CD4-positive, alpha-beta memory T cell (primary cell): ENCODE measurements at regions not wholly inside any gene's neighbourhood (a gene's known extent, or its start where the extent isn't known, plus 50 kb on each side); places are given as distances from the start of the nearest gene placed in this dataset.
A peak's percentile ranks its signal among the peaks of the same experiment; 100 is the strongest.
"Not testable (repeated sequence)": the region's sequence is repeated elsewhere in the genome, so short reads cannot be mapped to it uniquely, and the experiment has no call there.

ENCODE experiments used
- CTCF ChIA-PET: fragments of 350-600 bp; sonication (Branson Sonifier 250); formaldehyde crosslinking; loops from one replicate; lab custom pipeline; 2021; ENCODE audit warnings: inconsistent platforms; ENCODE audit not compliant: partially characterized antibody; lab: Charles Lee
- POLR2A ChIA-PET: fragments of 350-600 bp; sonication (Branson Sonifier 250); formaldehyde crosslinking; loops from one replicate; lab custom pipeline; 2021; ENCODE audit not compliant: partially characterized antibody; lab: Charles Lee
- DNase-seq, 5 donors: peaks; one replicate each; pipeline versions ENCODE4 v3.0.0 to v3.0.0-alpha.2; 2020 to 2022; ENCODE audit warnings: mixed read lengths in 1 of 5
- H3K27ac ChIP-seq: one replicate; pipeline ENCODE4 v1.7.0; 2013; ENCODE audit warnings: low read depth, low read length
- H3K27me3 ChIP-seq: 2 replicates; pipeline ENCODE4 v1.7.0; 2013; ENCODE audit warnings: mild to moderate bottlenecking, low read length, moderate library complexity; ENCODE audit not compliant: insufficient read depth
- H3K36me3 ChIP-seq: 2 replicates; pipeline ENCODE4 v1.7.0; 2013; ENCODE audit warnings: mild to moderate bottlenecking, low read length, moderate library complexity; ENCODE audit not compliant: insufficient read depth
- H3K4me1 ChIP-seq: 2 replicates; pipeline ENCODE4 v1.7.0; 2013; ENCODE audit warnings: mild to moderate bottlenecking, low read length, moderate library complexity; ENCODE audit not compliant: insufficient read depth
- H3K4me3 ChIP-seq, 2 donors: one replicate each; pipeline ENCODE4 v1.7.0; 2013; ENCODE audit warnings: low read length in 2 of 2, mild to moderate bottlenecking in 1 of 2
- H3K9me3 ChIP-seq, 2 donors: one replicate each; pipeline ENCODE4 v1.7.0; 2013; ENCODE audit warnings: low read length in 2 of 2, control low read depth in 1 of 2; ENCODE audit not compliant: control insufficient read depth in 1 of 2
- H3K27ac Mint-ChIP-seq, 7 donors: one replicate each; pipeline ENCODE4 v1.8.0; 2020 to 2021; ENCODE audit warnings: mixed read lengths in 7 of 7, mild to moderate bottlenecking in 6 of 7, inconsistent platforms in 3 of 7, moderate library complexity in 3 of 7
- H3K27me3 Mint-ChIP-seq, 2 donors: one replicate each; pipeline ENCODE4 v1.8.0; 2020 to 2021; ENCODE audit warnings: mixed read lengths in 2 of 2
- H3K36me3 Mint-ChIP-seq, 2 donors: one replicate each; pipeline ENCODE4 v1.8.0; 2020 to 2021; ENCODE audit warnings: mixed read lengths in 2 of 2, inconsistent platforms in 1 of 2, mild to moderate bottlenecking in 1 of 2
- H3K4me1 Mint-ChIP-seq, 4 donors: one replicate each; pipeline ENCODE4 v1.8.0; 2020 to 2021; ENCODE audit warnings: mixed read lengths in 4 of 4, mild to moderate bottlenecking in 1 of 4
- H3K4me3 Mint-ChIP-seq, 8 donors: one replicate each; pipeline ENCODE4 v1.8.0; 2020 to 2021; ENCODE audit warnings: mixed read lengths in 8 of 8, mild to moderate bottlenecking in 7 of 8, moderate library complexity in 6 of 8, inconsistent platforms in 3 of 8
- H3K9me3 Mint-ChIP-seq, 8 donors: one replicate each; pipeline ENCODE4 v1.8.0; 2020 to 2021; ENCODE audit warnings: mixed read lengths in 8 of 8, mild to moderate bottlenecking in 5 of 8, inconsistent platforms in 3 of 8, moderate library complexity in 1 of 8
- intact Hi-C: fragments of 100-400 bp; cut with micrococcal nuclease; formaldehyde crosslinking; loops from one replicate; pipeline ENCODE4 v1.15.1; 2023

DNA sequence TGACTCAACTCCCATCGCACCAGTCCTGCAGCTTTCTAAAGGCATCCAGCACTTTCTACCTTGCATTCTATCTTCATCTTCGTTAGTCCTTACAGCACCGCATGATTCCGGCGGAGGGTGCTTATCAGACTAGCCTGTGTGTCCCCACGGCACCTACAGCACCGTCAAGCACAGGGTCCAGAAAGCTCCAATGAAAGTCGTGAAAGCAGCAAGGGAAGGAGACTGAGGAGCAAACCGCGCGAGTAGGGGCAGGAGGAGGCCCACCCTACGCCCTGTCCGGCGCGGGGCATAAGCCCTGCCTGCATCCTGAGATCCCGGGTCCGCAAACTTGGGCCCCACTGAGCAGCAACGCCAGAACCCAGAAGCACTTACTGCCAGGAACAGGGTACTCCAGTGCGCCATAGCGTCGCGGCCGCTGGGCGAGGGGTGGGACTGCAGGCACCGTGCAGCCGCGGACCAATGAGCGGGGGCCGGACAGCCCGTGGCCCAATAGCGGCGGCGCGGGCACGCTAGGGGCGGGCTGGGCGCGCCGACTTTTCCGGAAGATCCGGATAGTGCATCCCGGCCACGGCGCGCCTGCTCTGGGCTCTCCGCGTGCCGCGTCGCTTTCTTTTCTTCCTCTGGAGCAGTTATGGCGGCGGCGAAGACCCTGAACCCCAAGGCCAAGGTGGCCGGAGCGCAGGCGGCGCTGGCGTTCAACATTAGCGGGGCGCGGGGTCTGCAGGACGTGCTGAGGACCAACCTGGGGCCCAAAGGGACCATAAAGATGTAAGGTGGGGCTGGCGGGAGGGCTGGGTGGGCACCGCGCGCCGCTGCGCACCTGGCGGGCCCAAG, 122.1 kb upstream of the VKORC1L1 start:
- Histone ChIP-seq H3K27ac (peak overlapping the region; percentile 60), H3K4me3 (peak overlapping the region; percentile 91 to 99), H3K9me3 (no peaks in the 10 kb centered on the region), H3K27me3 (no peaks in the 10 kb centered on the region), H3K4me1 (peaks cover 24% of the 10 kb centered on the region), H3K36me3 (peaks cover 4% of the 10 kb centered on the region)
- peak; percentile 83 to 86 (median 85) for DNase-seq
- CTCF ChIA-PET, result interaction anchor here (1.3 kb wide), 1 partner anchor 89 kb away, joined by 3 read pairs; no protein-coding TSS in a partner anchor
- intact Hi-C loops, result loop anchor here (1.0 to 10.0 kb wide), 6 partner anchors 20 to 744 kb away; partner anchors contain the start of genes ASL, GUSB, VKORC1L1 and ZNF92
- peaks cover 0 to 18% of the 10 kb centered on the region in 2 donors for H3K36me3 Mint-ChIP-seq
- peaks cover 7 to 45% (median 27%) of the 10 kb centered on the region in 4 donors for H3K4me1 Mint-ChIP-seq
- H3K4me3 Mint-ChIP-seq, result peak overlapping the region; percentile 93 to 98 (median 96)
- POLR2A ChIA-PET, result interaction anchor here (0.5 to 1.5 kb wide), 13 partner anchors 9 to 1246 kb away, joined by 3 to 8 read pairs (median 3); partner anchors contain the start of genes CRCP and TYW1
- no peaks in the 10 kb centered on the region for H3K9me3 Mint-ChIP-seq
- H3K27me3 Mint-ChIP-seq, result no peaks in the 10 kb centered on the region
- H3K27ac Mint-ChIP-seq, result peak overlapping the region; percentile 87 to 97 (median 94)

DNA sequence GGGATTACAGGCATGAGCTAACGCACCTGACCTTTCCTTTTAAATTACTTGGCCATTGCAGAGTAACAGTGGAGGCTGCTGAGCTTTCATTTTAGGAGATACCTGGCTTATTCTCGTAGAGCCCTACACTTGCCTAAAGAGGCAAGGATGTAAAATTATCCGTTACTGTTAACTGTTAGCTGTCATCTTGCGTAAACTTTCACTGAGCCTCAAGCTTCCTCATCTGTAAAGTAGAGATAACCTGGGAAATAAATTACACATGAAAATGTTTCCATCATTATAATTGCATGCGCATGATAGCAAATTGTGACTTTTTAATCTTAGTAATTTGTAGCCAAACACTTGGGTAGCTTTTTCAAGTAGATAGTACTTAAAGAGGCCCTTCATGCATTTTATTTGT, 118.8 kb upstream of the VKORC1L1 start:
- H3K4me3 ChIP-seq, H3K27ac ChIP-seq, H3K36me3 ChIP-seq, POLR2A ChIA-PET, H3K27me3 ChIP-seq, H3K27me3 Mint-ChIP-seq, H3K9me3 ChIP-seq, DNase-seq, H3K9me3 Mint-ChIP-seq, CTCF ChIA-PET: not testable (repeated sequence)
- Mint-ChIP-seq H3K4me3 (peak overlapping the region in 1 of 8 donors; percentile 30), H3K4me1 (peaks cover 5 to 44% (median 27%) of the 10 kb centered on the region in 4 donors), H3K27ac (peak overlapping the region in 2 of 7 donors; percentile 22 to 53), H3K36me3 (peaks cover 9 to 37% of the 10 kb centered on the region in 2 donors)
- intact Hi-C loops, result loop anchor here (10.0 kb wide), 3 partner anchors 321 to 741 kb away; partner anchors contain the start of genes ASL and ZNF92
- peaks cover 22% of the 10 kb centered on the region for H3K4me1 ChIP-seq

DNA sequence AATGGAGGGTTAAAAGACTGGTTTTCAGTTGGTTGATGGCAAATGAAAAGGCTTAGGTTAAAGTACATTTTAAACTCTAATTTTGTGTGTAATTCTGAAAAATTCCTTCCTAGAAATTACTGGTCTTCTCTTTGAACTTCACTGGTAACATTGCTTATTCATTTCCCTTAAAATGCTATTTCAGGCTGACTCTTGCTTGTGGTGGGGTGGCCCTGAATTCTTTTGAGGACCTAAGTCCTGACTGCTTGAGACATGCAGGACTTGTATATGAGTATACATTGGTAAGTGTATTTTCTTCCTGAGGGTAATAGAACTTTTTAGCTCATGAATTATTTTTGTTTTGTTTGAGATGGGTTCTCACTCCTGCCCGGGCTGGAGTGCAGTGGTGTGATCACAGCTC, 113.9 kb upstream of the VKORC1L1 start:
- peaks cover 2 to 15% (median 9%) of the 10 kb centered on the region in 4 donors for H3K4me1 Mint-ChIP-seq
- intact Hi-C loops, result loop anchor here (10.0 kb wide), 3 partner anchors 316 to 736 kb away; partner anchors contain the start of genes ASL and ZNF92
- CTCF ChIA-PET, H3K27ac ChIP-seq, DNase-seq, H3K27me3 Mint-ChIP-seq, H3K4me3 ChIP-seq, H3K9me3 ChIP-seq, H3K27me3 ChIP-seq, H3K36me3 ChIP-seq, POLR2A ChIA-PET, H3K4me1 ChIP-seq, H3K4me3 Mint-ChIP-seq, H3K9me3 Mint-ChIP-seq: not testable (repeated sequence)
- peaks cover 21 to 41% of the 10 kb centered on the region in 2 donors for H3K36me3 Mint-ChIP-seq
- peak overlapping the region in 1 of 7 donors; percentile 32 for H3K27ac Mint-ChIP-seq

DNA sequence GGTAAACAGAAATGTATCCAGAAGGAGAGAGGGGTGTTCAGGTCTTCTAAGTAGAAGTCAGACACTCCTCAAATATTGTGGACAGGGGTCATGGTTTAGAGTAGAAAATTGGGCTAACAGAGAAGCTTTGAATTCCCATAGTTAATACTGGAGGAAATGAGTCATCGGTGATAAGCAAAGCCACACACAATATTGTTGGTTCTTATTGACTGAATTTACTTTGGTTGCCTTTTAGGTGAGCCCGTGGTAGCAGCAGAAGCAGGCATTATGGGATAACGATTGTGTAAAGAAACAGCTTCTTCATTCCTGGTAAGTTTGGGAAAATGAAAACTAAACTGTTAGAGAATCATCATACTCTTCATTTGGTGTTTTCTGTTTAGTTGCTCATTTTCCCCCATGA, 110.2 kb upstream of the VKORC1L1 start:
- H3K27ac ChIP-seq, POLR2A ChIA-PET, H3K4me1 ChIP-seq, H3K4me3 Mint-ChIP-seq, H3K27me3 Mint-ChIP-seq, CTCF ChIA-PET, H3K9me3 Mint-ChIP-seq, H3K4me3 ChIP-seq, H3K36me3 ChIP-seq, intact Hi-C loops, DNase-seq, H3K27me3 ChIP-seq, H3K9me3 ChIP-seq: not testable (repeated sequence)
- Mint-ChIP-seq H3K4me1 (peaks cover 3 to 18% (median 7%) of the 10 kb centered on the region in 4 donors), H3K36me3 (peaks cover 18 to 31% of the 10 kb centered on the region in 2 donors), H3K27ac (peak overlapping the region in 5 of 7 donors; percentile 5 to 68 (median 31))

DNA sequence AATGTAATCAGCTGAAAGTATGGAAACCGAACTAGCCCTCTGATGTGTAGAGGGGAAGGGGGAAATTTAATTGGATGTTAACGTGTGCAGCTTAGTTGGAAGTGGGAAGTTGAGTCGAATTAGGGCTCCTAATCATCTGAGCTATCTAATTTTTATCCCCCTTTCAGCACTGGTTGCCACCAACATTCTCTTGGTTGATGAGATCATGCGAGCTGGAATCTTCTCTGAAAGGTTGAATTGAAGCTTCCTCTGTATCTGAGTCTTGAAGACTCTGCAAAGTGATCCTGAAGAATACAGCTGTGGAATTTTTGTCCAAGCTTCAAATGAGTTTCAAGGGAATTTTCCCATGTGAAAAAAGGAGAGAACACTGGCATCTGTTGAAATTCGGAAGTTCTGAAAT, 109.8 kb upstream of the VKORC1L1 start:
- H3K4me3 Mint-ChIP-seq, DNase-seq, H3K27me3 Mint-ChIP-seq, POLR2A ChIA-PET, H3K9me3 ChIP-seq, H3K4me3 ChIP-seq, H3K27ac ChIP-seq, H3K4me1 ChIP-seq, H3K9me3 Mint-ChIP-seq, intact Hi-C loops, H3K36me3 ChIP-seq, H3K27me3 ChIP-seq, CTCF ChIA-PET: not testable (repeated sequence)
- Mint-ChIP-seq H3K4me1 (peaks cover 3 to 21% (median 9%) of the 10 kb centered on the region in 4 donors), H3K36me3 (peaks cover 15 to 29% of the 10 kb centered on the region in 2 donors), H3K27ac (peak overlapping the region in 5 of 7 donors; percentile 5 to 68 (median 31))

DNA sequence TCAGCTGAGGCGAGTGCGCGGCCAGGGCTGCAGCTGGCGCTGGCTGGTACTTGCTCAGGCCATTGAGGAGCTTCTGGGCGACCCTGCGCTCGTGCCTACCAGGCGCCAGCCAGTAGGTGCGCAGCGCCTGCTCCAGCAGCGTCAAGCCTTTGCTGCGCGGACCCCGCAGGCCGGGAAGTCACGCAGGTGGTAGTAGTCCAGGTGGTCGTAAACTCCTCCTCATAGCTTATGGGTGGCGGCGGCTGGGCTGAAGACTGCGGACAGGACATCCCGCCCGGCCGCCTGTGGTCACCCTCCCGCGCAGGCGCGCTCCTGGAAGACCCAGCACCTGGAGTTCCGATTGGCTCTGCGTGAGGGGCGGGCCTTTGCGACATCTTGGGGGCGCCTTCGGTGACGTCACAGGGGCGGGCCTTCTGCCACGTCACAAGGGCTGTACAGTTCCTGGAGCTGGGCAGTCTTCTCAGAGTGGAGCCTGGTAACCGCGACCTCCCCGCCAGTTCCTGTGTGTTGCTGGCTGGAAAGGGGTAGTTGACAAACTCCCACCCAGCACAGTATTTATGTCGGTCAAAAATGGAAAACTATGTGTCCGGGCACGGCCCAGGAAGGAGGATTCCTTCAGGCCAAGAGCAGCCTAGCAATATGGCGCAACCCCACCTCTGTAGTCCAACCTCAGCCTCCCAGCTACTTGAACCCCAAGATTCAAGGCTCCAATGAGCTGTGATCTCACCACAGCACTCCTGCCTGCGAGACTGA, 102.2 kb upstream of the VKORC1L1 start:
- Mint-ChIP-seq H3K4me3 (peak overlapping the region; percentile 90 to 95 (median 94)), H3K27ac (peak overlapping the region; percentile 96 to 98 (median 97)), H3K4me1 (peaks cover 2 to 18% (median 11%) of the 10 kb centered on the region in 4 donors)
- H3K36me3 ChIP-seq, H3K36me3 Mint-ChIP-seq, CTCF ChIA-PET, H3K9me3 ChIP-seq, H3K27me3 ChIP-seq, H3K4me1 ChIP-seq, H3K27me3 Mint-ChIP-seq, H3K9me3 Mint-ChIP-seq: not testable (repeated sequence)
- POLR2A ChIA-PET, result interaction anchor here (0.7 to 1.6 kb wide), 6 partner anchors 9 to 860 kb away, joined by 3 to 8 read pairs (median 4); partner anchors contain the start of gene CRCP
- intact Hi-C loops, result loop anchor here (1.0 to 5.0 kb wide), 2 partner anchors 20 to 102 kb away; partner anchors contain the start of gene VKORC1L1
- H3K27ac ChIP-seq, result peak overlapping the region; percentile 71
- H3K4me3 ChIP-seq, result peak overlapping the region; percentile 47 to 65
- DNase-seq, result peak; percentile 93 to 95 (median 94)
